RWPE2 (cell line): ENCODE measurements at regions not wholly inside any gene's neighbourhood (a gene's known extent, or its start where the extent isn't known, plus 50 kb on each side); places are given as distances from the start of the nearest gene placed in this dataset.

Source experiments
- ATAC-seq: fragments of 200-7000 bp; cut with Tn5 transposase; 3 replicates; pipeline ENCODE4 v1.9.1; 2021; ENCODE audit warnings: low read depth
- DNase-seq: peaks from one replicate; pipeline ENCODE4 v3.0.0-alpha.2; 2020; ENCODE audit warnings: low spot score
- H3K27ac ChIP-seq: fragments of 450-650 bp; 2 replicates; pipeline ENCODE4 v1.5.1; 2017; ENCODE audit warnings: mild to moderate bottlenecking; ENCODE audit not compliant: poor library complexity, severe bottlenecking
- H3K27me3 ChIP-seq: fragments of 250-450 bp; sonication (Bioruptor Pico); 2 replicates; pipeline ENCODE4 v1.5.1; 2021; ENCODE audit warnings: mild to moderate bottlenecking, moderate library complexity; ENCODE audit not compliant: insufficient read depth, poor library complexity, severe bottlenecking
- H3K36me3 ChIP-seq: fragments of 250-450 bp; sonication (Bioruptor Pico); 2 replicates; pipeline ENCODE4 v1.5.1; 2020; ENCODE audit warnings: low read depth, mild to moderate bottlenecking, moderate library complexity
- H3K4me1 ChIP-seq: fragments of 250-450 bp; sonication (Bioruptor Pico); 2 replicates; pipeline ENCODE4 v1.5.1; 2021; ENCODE audit warnings: mild to moderate bottlenecking, moderate library complexity; ENCODE audit not compliant: insufficient read depth, poor library complexity, severe bottlenecking
- H3K4me3 ChIP-seq: fragments of 250-450 bp; sonication (Bioruptor Pico); 2 replicates; pipeline ENCODE4 v1.5.1; 2021; ENCODE audit warnings: mild to moderate bottlenecking, moderate library complexity; ENCODE audit not compliant: severe bottlenecking
- H3K9me3 ChIP-seq: fragments of 250-450 bp; sonication (Bioruptor Pico); 2 replicates; pipeline ENCODE4 v1.5.1; 2021; ENCODE audit warnings: mild to moderate bottlenecking, moderate library complexity; ENCODE audit not compliant: severe bottlenecking
- TF ChIP-seq, protein P1 (sequence below): fragments of 450-650 bp; IDR thresholded peaks from one replicate; pipeline ENCODE4 v1.5.1; 2017; ENCODE audit warnings: mild to moderate bottlenecking, moderate library complexity; ENCODE audit not compliant: poor library complexity, severe bottlenecking

DNA sequence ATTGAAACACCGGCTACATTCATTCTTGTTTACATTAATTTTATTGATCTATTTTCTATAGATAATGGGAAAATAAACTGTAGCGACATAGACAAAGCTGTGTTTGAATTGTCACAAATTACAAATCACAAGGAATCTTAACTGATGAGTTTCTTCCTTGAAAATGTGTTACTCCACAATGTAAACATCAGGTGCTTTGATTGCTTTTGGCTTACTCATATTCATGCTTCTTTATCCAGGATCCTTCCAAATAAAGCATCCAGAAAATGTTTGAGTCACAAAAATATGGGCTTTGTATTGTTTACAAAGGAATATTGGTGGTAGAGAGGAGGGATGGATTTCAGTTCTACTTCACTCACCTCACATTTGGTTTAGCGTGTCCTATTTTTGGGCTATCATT is 64.0 kb downstream of the BMP2 start:
- Histone ChIP-seq H3K36me3 (no peaks in the 10 kb centered on the region), H3K9me3 (no peaks in the 10 kb centered on the region), H3K4me3 (no peak overlapping the region), H3K27ac (no peak overlapping the region), H3K27me3 (no peaks in the 10 kb centered on the region), H3K4me1 (no peaks in the 10 kb centered on the region)
- DNase-seq = no peak
- ATAC-seq = peak; percentile 35; the same call in 1 of the 3 replicates
- TF ChIP-seq, protein P1, sequence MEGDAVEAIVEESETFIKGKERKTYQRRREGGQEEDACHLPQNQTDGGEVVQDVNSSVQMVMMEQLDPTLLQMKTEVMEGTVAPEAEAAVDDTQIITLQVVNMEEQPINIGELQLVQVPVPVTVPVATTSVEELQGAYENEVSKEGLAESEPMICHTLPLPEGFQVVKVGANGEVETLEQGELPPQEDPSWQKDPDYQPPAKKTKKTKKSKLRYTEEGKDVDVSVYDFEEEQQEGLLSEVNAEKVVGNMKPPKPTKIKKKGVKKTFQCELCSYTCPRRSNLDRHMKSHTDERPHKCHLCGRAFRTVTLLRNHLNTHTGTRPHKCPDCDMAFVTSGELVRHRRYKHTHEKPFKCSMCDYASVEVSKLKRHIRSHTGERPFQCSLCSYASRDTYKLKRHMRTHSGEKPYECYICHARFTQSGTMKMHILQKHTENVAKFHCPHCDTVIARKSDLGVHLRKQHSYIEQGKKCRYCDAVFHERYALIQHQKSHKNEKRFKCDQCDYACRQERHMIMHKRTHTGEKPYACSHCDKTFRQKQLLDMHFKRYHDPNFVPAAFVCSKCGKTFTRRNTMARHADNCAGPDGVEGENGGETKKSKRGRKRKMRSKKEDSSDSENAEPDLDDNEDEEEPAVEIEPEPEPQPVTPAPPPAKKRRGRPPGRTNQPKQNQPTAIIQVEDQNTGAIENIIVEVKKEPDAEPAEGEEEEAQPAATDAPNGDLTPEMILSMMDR = no peak

DNA sequence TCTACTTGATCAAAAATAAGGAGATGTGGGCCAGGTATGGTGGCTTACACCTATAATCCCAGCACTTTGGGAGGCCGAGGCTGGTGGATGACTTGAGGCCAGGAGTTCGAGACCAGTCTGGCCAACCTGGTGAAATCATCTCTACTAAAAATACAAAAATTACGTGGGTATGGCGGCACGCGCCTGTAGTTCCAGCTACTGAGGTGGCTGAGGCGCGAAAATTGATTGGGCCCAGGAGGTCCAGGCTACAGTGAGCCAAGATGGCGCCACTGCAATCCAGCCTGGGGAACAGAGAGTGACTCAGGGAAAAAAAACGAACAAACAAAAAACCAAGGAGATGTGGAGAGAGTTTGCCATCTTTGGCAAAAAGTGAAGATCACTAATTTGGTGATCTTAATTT is 65.3 kb downstream of the BMP2 start:
- H3K9me3 ChIP-seq = no peaks in the 10 kb centered on the region
- H3K27ac ChIP-seq = no peak overlapping the region
- no peak overlapping the region for H3K4me3 ChIP-seq
- TF ChIP-seq, protein P1 = no peak
- DNase-seq = no peak
- no peaks in the 10 kb centered on the region for H3K36me3 ChIP-seq
- no peaks in the 10 kb centered on the region for H3K27me3 ChIP-seq
- H3K4me1 ChIP-seq = no peaks in the 10 kb centered on the region
- ATAC-seq = no peak

DNA sequence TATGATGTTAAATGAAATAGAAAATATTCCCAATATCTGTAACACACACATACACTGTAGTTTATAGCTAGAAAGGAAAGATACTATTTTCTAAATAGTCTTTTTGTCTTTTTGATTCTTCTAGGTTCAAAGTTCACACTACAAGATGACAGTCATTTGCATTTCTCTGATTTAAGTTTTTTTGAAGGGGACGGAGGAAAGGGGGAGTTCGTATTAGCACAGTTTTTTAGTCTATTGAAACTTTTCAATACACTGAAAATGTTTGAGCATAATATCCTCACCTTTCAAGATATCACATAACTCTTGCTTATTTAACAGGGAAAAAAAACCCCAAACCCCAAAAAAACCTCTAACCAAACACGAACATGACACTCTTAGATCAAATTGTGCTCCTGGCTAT is 68.1 kb downstream of the BMP2 start:
- DNase-seq (no peak), ATAC-seq (no peak)
- TF ChIP-seq, protein P1 = no peak
- H3K9me3 ChIP-seq = no peaks in the 10 kb centered on the region
- H3K4me1 ChIP-seq = no peaks in the 10 kb centered on the region
- H3K27me3 ChIP-seq = no peaks in the 10 kb centered on the region
- H3K27ac ChIP-seq = no peak overlapping the region
- H3K4me3 ChIP-seq = no peak overlapping the region
- no peaks in the 10 kb centered on the region for H3K36me3 ChIP-seq

GRCh38 chr20:6836821-6837374 is 69.4 kb downstream of the BMP2 start:
- no peak for ATAC-seq
- Histone ChIP-seq H3K27me3 (no peaks in the 10 kb centered on the region), H3K9me3 (no peaks in the 10 kb centered on the region), H3K27ac (no peak overlapping the region), H3K4me1 (no peaks in the 10 kb centered on the region), H3K4me3 (no peak overlapping the region), H3K36me3 (no peaks in the 10 kb centered on the region)
- no peak for DNase-seq
- TF ChIP-seq, protein P1 = no peak

GRCh38 chr20:6837730-6838129 is 70.2 kb downstream of the BMP2 start:
- TF ChIP-seq, protein P1 = no peak
- Histone ChIP-seq H3K36me3 (no peaks in the 10 kb centered on the region), H3K27me3 (no peaks in the 10 kb centered on the region), H3K4me1 (no peaks in the 10 kb centered on the region), H3K9me3 (no peaks in the 10 kb centered on the region), H3K27ac (no peak overlapping the region), H3K4me3 (no peak overlapping the region)
- DNase-seq = no peak
- no peak for ATAC-seq
